HG02884 (cell line): ENCODE measurements at regions not wholly inside any gene's neighbourhood (a gene's known extent, or its start where the extent isn't known, plus 50 kb on each side); places are given as distances from the start of the nearest gene placed in this dataset.

Experiments used
- ATAC-seq: cut with Tn5 transposase; IDR thresholded peaks from one replicate; pipeline ENCODE4 v1.9.1; 2021; ENCODE audit warnings: mild to moderate bottlenecking, moderate library complexity; ENCODE audit not compliant: unreplicated experiment

- ATAC-seq: no peak
Observed at GRCh38 chr18:78303519-78304191, 676.0 kb upstream of the SALL3 start.

- no peak for ATAC-seq
Observed at GRCh38 chr18:78304192-78305164, 675.1 kb upstream of the SALL3 start.

- ATAC-seq: no peak
Observed at GRCh38 chr18:78305789-78306188, 673.8 kb upstream of the SALL3 start.

GRCh38 chr18:78309307-78309706 is 670.3 kb upstream of the SALL3 start:
- ATAC-seq: no peak

GRCh38 chr18:78309924-78310323 is 669.7 kb upstream of the SALL3 start:
- no peak for ATAC-seq

GRCh38 chr18:78319264-78319663 is 660.4 kb upstream of the SALL3 start:
- no peak for ATAC-seq

- ATAC-seq: no peak
Observed at GRCh38 chr18:78319961-78320360, 659.7 kb upstream of the SALL3 start.

- ATAC-seq: no peak
Observed at GRCh38 chr18:78321402-78321801, 658.2 kb upstream of the SALL3 start.

- ATAC-seq: no peak
Observed at GRCh38 chr18:78323453-78324197, 656.0 kb upstream of the SALL3 start.

- no peak for ATAC-seq
Observed at GRCh38 chr18:78327643-78328042, 652.0 kb upstream of the SALL3 start.

- ATAC-seq: no peak
Observed at GRCh38 chr18:78330766-78331165, 648.9 kb upstream of the SALL3 start.

- ATAC-seq: no peak
Observed at GRCh38 chr18:78352910-78353309, 626.7 kb upstream of the SALL3 start.

- ATAC-seq: no peak
Observed at GRCh38 chr18:78362198-78362597, 617.4 kb upstream of the SALL3 start.

GRCh38 chr18:78363556-78364387 is 615.8 kb upstream of the SALL3 start:
- no peak for ATAC-seq

- ATAC-seq: no peak
Observed at GRCh38 chr18:78364388-78364960, 615.1 kb upstream of the SALL3 start.

GRCh38 chr18:78367996-78368395 is 611.6 kb upstream of the SALL3 start:
- ATAC-seq: no peak

GRCh38 chr18:78368726-78369125 is 610.9 kb upstream of the SALL3 start:
- no peak for ATAC-seq

- ATAC-seq: no peak
Observed at GRCh38 chr18:78376046-78376445, 603.6 kb upstream of the SALL3 start.

- no peak for ATAC-seq
Observed at GRCh38 chr18:78378403-78378802, 601.2 kb upstream of the SALL3 start.

GRCh38 chr18:78378983-78379382 is 600.6 kb upstream of the SALL3 start:
- ATAC-seq: no peak
